Psoas muscle (tissue), 7 donors: ENCODE measurements at regions not wholly inside any gene's neighbourhood (a gene's known extent, or its start where the extent isn't known, plus 50 kb on each side); places are given as distances from the start of the nearest gene placed in this dataset.
"Not testable (repeated sequence)": the region's sequence is repeated elsewhere in the genome, so short reads cannot be mapped to it uniquely, and the experiment has no call there.

ENCODE experiments used
- ATAC-seq, 4 donors: fragments of 200-7000 bp; cut with Tn5 transposase; one replicate each; pipeline ENCODE4 v1.9.1; 2020; ENCODE audit warnings: moderate library complexity in 3 of 4, mild to moderate bottlenecking in 2 of 4
- DNase-seq, 2 donors: peaks; one replicate each; pipeline ENCODE4 v3.0.0-alpha.2; 2020
- H3K27ac ChIP-seq: fragments of 200-600 bp; one replicate; pipeline ENCODE4 v1.8.0; 2022
- H3K27me3 ChIP-seq, 3 donors: fragments of 200-600 bp in 1 of 3; one replicate each; pipeline versions ENCODE4 v1.6.1 to v1.8.0; 2013 to 2022; ENCODE audit warnings: low read length in 2 of 3, mild to moderate bottlenecking in 2 of 3, moderate library complexity in 1 of 3; ENCODE audit not compliant: insufficient read depth in 3 of 3
- H3K36me3 ChIP-seq, 2 donors: fragments of 200-600 bp in 1 of 2; one replicate each; pipeline versions ENCODE4 v1.6.1 to v1.8.0; 2013 to 2022; ENCODE audit warnings: low read depth in 1 of 2, mild to moderate bottlenecking in 1 of 2, moderate library complexity in 1 of 2; ENCODE audit not compliant: insufficient read depth in 1 of 2
- H3K4me1 ChIP-seq: fragments of 200-600 bp; one replicate; pipeline ENCODE4 v1.8.0; 2022
- H3K4me3 ChIP-seq: fragments of 200-600 bp; one replicate; pipeline ENCODE4 v1.8.0; 2022; ENCODE audit warnings: mild to moderate bottlenecking
- H3K9me3 ChIP-seq: fragments of 200-600 bp; one replicate; pipeline ENCODE4 v1.8.0; 2022
- WGBS, 3 donors: extraction: QIAGEN DNeasy Blood & Tissue Kit; methylation state at CpG; one replicate each; pipeline versions ENCODE4 v1.1.6 to v1.1.7; 2013; 5-methylcytosine and 5-hydroxymethylcytosine counted together
- intact Hi-C, 2 donors: fragments of 100-400 bp; cut with DNase I; formaldehyde crosslinking; loops; one replicate each; pipeline versions ENCODE4 v1.11.0 to v1.14.2; 2022
- donor health status: healthy with polysubstance abuse.
- donor health status: DM: no; HTN: no; CAD: no; lungs with moderate emphysema.
- donor health status: Bipolar disorder and iron deficiency.
- donor health status: healthy.
- donor health status: DM: yes; HTN: yes; CAD: no.
- donor health status: DM: no; HTN: no; CAD: no.
- donor health status: DM: yes; HTN: yes; CAD: no.

DNA sequence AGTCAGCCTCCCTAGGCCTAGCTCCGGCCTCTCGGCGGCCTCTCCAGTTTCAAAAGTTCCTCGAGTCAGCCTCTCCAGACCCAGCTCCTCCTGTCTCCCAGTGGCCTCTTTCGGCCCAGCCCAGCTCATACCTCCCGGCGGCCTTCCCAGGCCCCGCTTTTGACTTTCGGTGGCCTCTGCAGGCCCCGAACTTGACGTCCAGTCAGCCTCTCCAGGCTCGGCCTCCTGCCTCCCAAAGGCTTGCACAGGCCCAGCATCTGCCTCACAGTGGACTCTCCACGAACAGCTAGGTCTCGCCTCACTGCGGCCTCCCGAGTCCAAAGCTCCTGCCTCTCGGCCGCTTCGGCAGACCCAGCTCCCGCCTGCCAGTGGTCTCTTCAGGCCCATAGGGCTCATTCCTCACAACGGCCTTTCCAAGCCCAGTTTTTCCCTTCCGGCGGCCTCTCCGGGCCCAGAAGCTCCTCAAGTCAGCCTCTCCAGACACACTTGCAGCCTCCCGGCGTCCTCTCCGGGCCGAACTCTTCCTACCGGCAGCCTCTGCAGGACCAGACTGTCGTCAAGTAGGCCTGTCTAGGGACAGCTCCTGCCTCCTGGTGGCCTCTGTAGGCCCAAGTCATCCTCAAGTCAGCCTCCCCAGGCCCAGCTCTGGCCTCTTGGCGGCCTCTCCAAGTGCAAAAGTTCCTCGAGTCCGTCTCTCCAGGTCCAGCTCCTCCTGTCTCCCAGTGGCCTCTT, 249.9 kb upstream of the ZNF722 start:
- H3K4me1 ChIP-seq, H3K27ac ChIP-seq, H3K4me3 ChIP-seq, H3K36me3 ChIP-seq, intact Hi-C loops, H3K9me3 ChIP-seq, H3K27me3 ChIP-seq, DNase-seq, ATAC-seq: not testable (repeated sequence)
- WGBS, 3 donors, result 86 to 88% (median 87%) methylated on average over 27 to 31 of the region's 33 CpGs

DNA sequence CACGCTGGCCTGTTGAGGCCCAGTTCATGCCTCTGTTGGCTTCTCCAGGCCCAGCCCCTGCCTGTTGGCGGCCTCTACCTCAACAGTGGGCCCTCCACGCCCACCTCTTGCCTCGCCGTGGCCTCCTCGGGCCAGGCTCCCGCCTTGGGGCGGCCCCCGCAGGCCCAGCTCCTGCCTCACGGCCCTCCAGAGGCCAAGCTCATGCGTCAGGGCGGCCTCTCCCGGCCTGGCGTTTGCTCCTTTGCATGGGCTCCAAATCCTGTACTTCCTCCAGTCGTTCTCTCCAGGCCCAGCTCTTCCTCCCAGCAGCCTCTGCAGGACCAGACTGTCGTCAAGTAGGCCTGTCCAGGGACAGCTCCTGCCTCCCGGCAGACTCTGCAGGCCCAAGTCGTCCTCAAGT, 246.2 kb upstream of the ZNF722 start:
- ATAC-seq, result not testable (repeated sequence)

DNA sequence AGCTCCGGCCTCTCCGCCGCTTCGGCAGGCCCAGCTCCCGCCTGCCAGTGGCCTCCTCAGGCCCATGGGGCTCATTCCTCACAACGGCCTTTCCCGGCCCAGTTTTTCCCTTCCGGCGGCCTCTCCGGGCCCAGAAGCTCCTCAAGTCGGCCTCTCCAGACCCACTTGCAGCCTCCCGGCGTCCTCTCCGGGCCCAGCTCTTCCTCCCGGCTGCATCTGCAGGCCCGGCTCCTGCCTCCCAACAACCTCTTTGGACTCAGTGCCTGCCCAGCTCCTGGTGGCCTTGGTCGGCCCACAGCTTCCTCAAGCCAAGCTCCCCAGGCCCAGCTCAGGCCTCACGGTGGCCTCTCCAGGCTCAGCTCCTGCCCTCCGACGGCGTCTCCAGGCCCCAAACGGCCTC, 245.5 kb upstream of the ZNF722 start:
- intact Hi-C loops, DNase-seq, H3K9me3 ChIP-seq, H3K36me3 ChIP-seq, H3K27ac ChIP-seq, H3K27me3 ChIP-seq, H3K4me1 ChIP-seq, H3K4me3 ChIP-seq, ATAC-seq: not testable (repeated sequence)
- whole genome bisulfite sequencing, 3 donors, result no CpG with 5 or more reads among the region's 22 CpGs

More for the DNA sequence above, 246.2 kb upstream of the ZNF722 start:
- H3K27me3 ChIP-seq, intact Hi-C loops, H3K9me3 ChIP-seq, H3K36me3 ChIP-seq, H3K4me3 ChIP-seq, H3K27ac ChIP-seq, H3K4me1 ChIP-seq, DNase-seq: not testable (repeated sequence)
- 72 to 83% methylated on average over 5 to 12 of the region's 18 CpGs; no CpG with 5 or more reads in 1 of the 3 donors for WGBS, 3 donors

DNA sequence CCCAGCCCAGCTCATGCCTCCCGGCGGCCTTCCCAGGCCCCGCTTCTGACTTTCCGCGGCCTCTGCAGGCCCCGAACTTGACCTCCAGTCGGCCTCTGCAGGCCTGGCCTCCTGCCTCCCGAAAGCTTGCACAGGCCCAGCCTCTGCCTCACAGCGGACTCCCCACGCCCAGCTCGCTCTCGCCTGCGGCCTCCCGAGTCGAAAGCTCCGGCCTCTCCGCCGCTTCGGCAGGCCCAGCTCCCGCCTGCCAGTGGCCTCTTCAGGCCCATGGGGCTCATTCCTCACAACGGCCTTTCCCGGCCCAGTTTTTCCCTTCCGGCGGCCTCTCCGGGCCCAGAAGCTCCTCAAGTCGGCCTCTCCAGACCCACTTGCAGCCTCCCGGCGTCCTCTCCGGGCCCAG, 238.4 kb upstream of the ZNF722 start:
- H3K4me3 ChIP-seq, ATAC-seq, DNase-seq, H3K27ac ChIP-seq, intact Hi-C loops, H3K4me1 ChIP-seq, H3K9me3 ChIP-seq, H3K36me3 ChIP-seq, H3K27me3 ChIP-seq: not testable (repeated sequence)
- 92 to 94% methylated on average over 12 to 14 of the region's 29 CpGs; no CpG with 5 or more reads in 1 of the 3 donors for WGBS, 3 donors

DNA sequence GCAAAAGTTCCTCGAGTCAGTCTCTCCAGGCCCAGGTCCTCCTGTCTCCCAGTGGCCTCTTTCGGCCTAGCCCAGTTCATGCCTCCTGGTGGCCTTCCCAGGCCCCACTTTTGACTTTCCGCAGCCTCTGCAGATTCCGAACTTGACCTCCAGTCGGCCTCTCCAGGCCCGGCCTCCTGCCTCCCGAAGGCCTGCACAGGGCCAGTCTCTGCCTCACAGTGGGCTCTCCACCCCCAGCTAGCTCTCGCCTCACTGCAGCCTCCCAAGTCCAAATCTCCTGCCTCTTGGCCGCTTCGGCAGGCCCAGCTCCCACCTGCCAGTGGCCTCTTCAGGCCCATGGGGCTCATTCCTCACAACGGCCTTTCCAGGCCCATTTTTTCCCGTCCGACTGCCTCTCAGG, 233.1 kb upstream of the ZNF722 start:
- H3K9me3 ChIP-seq, H3K4me3 ChIP-seq, H3K27ac ChIP-seq, H3K36me3 ChIP-seq, ATAC-seq, intact Hi-C loops, H3K4me1 ChIP-seq, DNase-seq, H3K27me3 ChIP-seq: not testable (repeated sequence)
- 85 to 89% (median 89%) methylated on average over 12 to 13 of the region's 13 CpGs for WGBS, 3 donors

DNA sequence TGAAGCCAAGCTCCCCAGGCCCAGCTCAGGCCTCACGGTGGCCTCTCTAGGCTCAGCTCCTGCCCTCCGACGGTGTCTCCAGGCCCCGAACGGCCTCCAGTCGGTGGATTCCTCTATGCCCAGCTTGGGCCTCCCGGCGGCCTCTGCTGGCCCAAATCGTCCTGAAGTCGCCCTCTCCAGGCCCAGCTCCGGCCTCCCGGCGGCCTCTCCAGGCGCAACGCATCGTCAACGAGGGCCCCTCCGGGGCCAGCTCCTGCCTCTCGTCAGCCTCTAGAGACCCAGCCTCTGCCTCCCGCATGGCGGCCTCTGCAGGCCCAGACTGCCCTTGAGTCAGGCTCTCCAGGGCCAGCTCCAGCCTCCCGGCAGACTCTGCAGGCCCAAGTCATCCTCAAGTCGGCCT, 232.5 kb upstream of the ZNF722 start:
- WGBS, 3 donors, result 90% methylated on average over 18 to 23 of the region's 23 CpGs
- H3K9me3 ChIP-seq, DNase-seq, H3K27me3 ChIP-seq, intact Hi-C loops, ATAC-seq, H3K4me1 ChIP-seq, H3K27ac ChIP-seq, H3K36me3 ChIP-seq, H3K4me3 ChIP-seq: not testable (repeated sequence)

DNA sequence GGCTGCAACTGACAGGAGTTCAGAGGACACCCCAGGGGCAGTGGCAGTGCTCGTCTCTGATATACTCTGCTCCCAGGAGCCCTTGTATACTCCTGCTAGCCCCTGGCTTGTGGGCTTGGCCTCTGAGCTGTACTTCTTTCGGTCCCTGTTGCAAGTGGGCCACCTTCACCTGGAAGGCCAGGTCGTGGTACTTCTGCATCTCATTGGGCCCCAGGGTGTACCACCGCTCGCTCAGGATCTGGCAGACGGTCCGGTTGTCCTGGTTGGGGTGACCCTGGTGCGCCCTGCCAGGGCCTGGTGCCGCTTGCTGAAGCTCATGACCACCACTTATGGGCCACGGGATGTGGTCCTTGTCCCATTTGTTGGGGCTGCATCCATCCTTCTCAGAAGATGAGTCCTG, 228.5 kb upstream of the ZNF722 start:
- WGBS, 3 donors, result 68 to 76% (median 71%) methylated on average over 10 of the region's 10 CpGs
- H3K36me3 ChIP-seq, H3K4me1 ChIP-seq, H3K27me3 ChIP-seq, H3K4me3 ChIP-seq, intact Hi-C loops, ATAC-seq, H3K27ac ChIP-seq, H3K9me3 ChIP-seq, DNase-seq: not testable (repeated sequence)

DNA sequence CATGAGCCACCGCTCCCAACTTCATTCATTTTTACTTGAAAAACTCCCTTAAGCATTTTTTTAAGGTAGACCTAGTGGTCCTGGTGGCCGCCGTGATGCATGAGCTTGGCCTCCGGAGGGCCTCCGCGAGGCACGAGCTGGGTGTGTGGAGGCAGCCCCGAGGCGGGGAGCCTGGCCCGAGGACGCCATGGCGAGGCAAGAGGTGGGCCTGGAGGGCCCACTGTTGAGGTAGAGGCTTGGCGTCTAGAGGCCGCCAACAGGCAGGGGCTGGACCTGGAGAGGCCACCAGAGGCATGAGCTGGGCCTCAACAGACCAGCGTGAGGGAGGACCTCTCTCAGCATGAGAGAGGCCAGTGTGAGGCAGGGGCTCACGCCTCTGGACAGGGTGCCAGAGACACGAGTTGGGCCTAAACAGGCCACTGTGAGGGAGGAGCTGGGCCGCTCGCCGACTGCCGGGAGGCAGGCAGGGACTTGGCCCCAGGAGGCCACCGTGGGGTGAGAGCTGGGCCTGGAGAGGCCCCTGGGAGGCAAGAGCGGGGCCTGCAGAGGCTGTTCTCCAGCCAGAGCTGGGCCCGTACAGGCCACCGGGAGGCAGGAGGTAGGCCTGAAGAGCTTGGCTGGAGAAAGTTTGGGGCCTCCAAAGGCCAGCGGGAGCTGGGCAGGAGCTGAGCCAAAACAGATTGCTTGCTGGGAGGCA, 227.1 kb upstream of the ZNF722 start:
- H3K27me3 ChIP-seq, H3K4me3 ChIP-seq, ATAC-seq, intact Hi-C loops, H3K27ac ChIP-seq, H3K9me3 ChIP-seq, H3K4me1 ChIP-seq, H3K36me3 ChIP-seq, DNase-seq: not testable (repeated sequence)
- WGBS, 3 donors, result 82 to 86% (median 83%) methylated on average over 22 to 25 of the region's 26 CpGs
